Activated CD4-positive, CD25-positive, alpha-beta regulatory T cell treated with anti-CD3 and anti-CD28 coated beads, Interleukin-2, amount 50 U/mL, for 24 hours (primary cell): ENCODE measurements at regions not wholly inside any gene's neighbourhood (a gene's known extent, or its start where the extent isn't known, plus 50 kb on each side); places are given as distances from the start of the nearest gene placed in this dataset.

Experiments
- ATAC-seq, 2 donors: fragments of 150-1000 bp; cut with Tn5 transposase; one replicate each; pipeline ENCODE4 v1.10.0; 2021; ENCODE audit warnings: mild to moderate bottlenecking in 1 of 2, moderate library complexity in 1 of 2

DNA sequence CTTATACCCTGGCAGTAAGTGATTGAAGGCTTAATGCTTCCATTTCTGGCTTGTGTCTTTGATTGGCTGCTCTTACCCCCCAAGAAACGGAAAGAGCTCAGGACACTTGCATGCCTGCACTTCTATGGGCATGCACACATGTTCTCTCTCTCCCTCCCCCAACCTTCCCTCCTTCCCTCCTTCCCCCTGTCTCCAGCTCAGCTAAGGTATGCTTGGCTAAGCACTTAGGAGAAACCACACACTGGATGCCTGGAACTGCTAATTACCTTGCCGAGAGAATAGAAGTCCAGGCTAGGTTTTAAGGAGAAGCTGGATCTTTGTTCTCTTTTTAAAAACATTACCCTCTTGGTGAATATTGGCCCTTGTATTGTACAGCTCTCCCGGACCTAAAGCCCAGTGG is 1072.8 kb upstream of the TMEM132C start:
- no peak for ATAC-seq

DNA sequence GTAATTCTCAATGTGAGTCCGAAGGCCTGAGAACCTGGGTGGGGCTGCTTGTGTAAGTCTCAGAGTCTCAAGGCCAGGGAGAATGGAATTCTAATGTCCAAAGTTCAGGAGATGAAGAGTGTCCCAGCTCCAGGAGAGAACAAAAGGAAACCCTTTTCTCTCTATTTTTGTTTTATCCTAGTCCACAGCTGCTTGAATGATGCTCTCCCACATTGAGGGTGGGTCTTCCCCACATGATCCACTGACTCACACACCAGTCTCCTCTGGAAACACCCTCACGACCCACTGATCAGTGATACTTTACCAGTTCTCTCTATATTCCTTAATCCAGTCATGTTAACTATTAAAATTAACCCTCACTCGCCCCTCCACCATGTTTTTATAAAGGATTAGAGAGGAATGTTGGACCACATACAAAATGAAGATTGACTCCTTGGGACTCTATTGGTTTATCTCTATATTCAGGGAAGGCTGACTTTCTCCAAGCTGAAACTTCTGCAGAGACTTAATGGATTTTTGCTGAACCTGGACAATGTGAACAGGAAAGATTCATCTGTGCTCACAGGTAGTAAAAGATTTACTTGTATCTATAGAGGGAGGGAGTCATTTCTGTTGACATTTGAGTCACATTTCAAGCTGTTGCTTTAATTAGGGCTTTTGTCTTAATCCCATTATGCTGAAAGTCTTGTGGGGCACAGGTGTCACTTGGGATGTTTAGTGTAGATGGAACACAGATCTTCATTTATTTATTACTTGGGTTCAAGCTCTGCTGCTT is 1061.0 kb upstream of the TMEM132C start:
- ATAC-seq: no peak

DNA sequence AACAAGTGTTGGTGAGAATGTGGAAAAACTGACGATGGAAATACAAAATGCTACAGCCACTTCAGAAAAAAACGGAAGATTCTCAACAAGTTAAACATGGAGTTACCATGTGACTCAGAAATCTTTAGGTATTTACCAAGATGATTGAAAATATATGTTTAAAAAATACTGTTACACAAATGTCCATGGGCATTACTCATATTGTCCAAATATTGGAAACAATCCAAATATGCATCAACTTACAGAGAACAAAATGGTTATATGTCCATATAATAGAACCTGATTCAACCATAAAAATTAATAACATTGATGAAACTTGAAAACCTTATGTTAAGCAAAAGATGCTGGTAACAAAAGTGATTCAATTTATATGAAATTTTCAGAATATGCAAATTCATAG is 1057.7 kb upstream of the TMEM132C start:
- ATAC-seq: no peak

DNA sequence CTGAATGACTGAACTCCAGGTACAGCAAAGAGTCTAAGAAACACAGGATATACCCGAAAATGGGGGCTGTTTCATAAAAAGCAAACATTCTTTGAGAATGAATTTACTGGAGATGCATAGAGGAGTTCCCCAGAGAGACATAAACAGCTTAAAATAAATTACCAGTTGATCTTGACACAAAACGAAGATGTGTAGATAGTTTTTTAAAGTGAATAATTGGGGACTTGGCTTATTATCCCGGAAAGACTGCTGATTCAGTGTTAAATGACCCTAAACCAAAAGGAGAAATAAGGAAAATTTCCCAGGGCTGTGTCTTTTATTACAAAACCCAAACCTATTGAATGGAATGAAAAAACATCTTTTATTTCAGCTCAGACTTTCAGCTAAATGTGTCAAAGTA is 1052.8 kb upstream of the TMEM132C start:
- ATAC-seq: no peak

DNA sequence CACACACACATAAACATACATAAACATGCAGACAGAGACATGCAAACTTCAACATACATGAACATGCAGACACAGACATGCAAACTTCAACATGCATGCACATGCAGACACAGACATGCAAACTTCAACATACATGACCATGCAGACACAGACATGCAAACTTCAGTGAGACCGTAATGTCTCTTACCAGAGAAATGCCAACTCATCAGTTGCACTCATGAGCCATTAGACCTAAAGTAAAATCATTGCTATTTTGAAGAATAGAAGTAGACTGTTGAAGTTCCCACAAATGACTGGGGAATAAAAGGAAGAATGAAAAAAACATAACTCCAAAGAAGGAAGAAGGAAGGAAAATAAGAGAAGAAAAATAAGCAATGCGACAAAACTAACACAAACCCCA is 1044.0 kb upstream of the TMEM132C start:
- no peak for ATAC-seq

DNA sequence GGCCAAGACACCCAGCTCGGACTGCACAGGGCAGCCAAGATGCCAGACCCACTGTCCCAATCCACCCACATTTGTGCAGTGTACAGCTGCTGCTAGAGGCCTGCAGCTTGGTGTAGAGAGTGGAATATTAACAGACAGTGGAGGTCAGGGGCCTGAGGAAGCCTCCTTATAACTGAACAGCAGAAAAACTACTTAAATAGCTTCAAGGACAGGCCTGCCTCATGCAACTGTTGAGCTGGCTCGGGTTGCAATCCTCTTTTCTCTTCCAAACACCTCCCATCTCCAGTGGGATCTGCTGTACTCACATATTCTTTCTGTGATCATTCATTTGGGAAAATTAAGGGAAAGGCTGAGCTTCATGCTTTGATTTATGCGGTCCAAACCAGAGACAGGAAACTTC is 1043.2 kb upstream of the TMEM132C start:
- ATAC-seq: no peak

DNA sequence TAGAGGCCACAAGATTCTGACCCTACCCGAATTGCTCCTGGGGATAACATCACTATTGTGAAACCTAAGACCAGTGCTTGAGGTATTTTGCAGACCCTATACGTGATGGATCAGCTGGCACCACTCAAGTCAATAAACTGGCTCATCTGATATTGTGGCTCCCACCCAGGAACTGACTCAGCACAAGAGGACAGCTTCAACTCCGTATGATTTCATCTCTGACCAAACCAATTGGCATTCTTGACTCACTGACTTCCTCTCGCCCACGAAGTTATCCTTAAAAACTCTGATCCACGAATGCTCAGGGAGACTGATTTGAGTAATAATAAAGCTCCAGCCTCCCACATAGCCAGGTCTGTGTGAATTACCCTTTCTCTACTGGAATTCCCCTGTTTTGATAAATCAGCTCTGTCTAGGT is 1036.1 kb upstream of the TMEM132C start:
- ATAC-seq: no peak

DNA sequence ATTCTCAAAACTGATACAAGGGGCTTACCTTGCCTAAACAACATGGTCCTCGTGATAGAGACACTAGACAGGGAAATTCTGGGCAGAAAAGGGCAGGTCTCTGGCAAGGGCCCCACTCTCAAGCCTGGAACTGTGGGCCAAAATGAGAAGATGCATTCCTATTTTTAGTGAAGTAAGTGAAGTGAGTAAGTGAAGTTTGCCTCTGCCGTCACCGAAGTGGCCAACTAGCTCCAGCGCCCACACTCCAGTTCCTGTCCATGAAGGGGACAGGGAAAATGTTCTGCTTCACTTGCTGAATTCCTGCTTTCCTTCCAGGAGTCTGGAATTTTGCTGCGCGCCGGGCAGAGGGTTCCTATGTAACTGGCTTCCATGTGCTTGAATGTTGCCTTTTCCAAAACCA is 1035.6 kb upstream of the TMEM132C start:
- no peak for ATAC-seq

DNA sequence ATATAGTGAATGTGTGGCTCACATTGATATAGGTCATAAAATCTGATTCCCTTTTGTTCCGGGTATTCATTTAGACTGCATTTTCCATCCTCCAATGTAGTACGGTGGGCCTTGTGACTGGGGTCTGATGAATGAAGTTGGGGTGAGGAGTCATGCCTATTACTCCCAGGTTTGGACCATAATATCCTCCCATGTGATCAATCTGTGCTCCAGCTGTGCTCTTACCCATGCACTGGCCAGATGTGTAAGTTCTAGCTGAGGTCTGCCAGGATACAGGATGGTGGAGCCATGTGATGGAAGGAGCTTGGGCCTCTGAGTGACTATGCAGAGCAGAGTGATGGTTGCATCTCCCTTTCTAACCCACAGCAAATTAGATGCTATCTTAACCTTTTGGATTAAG is 1034.0 kb upstream of the TMEM132C start:
- no peak for ATAC-seq

DNA sequence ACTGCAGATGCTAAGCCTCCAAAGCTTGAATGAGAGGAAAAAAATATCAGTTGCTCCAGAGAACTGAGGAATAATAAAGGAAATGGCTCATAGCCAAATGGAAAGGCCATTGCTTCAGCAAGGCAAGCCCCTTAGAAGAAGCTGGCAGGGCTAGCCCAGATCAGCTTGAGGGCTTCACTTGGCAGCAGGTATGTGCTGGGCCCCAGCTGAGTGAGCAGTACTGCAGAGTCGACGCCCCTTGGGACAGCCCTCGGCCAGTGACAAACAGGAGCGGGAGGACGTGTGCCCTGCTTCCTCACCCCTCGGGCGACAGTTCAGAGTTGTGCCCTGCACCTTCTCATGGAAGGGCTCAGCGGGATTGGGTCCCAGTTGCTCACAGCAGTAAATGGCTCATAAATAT is 1031.2 kb upstream of the TMEM132C start:
- ATAC-seq: no peak

DNA sequence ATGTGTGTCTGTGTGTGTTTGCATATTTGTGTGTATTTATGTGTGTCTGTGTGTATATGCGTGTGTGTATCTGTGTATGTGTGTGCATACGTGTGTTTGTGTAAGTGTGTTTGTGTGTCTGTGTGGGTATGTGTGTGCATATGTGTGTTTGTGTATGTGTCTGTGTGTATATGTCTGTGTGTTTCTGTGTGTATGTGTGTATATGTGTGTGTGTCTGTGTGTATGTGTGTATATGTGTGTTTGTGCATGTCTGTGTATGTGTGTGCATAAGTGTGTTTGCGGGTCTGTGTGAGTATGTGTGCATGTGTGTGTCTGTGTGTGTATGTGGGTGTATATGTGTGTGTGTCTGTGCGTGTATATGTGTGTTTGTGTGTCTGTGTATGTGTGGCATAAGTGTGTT is 1030.5 kb upstream of the TMEM132C start:
- ATAC-seq: no peak

DNA sequence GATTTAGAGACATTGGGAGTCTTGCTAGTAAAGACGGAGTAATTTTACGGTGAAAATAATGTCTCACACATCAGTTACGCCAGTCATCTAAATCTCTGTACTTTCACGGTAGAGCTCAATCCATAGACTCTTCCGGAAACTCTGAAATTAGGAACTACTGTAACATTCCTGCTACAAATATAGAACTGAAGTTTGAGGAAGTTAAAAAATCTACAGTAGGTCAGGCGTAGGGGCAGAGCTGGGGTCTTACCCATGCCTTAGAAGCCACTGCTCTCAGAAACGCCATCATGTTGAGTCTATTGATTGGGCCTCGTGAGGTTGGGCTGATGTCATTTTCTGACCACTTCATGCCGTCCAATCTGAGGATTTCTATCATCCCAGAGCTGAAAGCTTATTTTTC is 1029.8 kb upstream of the TMEM132C start:
- ATAC-seq: no peak

DNA sequence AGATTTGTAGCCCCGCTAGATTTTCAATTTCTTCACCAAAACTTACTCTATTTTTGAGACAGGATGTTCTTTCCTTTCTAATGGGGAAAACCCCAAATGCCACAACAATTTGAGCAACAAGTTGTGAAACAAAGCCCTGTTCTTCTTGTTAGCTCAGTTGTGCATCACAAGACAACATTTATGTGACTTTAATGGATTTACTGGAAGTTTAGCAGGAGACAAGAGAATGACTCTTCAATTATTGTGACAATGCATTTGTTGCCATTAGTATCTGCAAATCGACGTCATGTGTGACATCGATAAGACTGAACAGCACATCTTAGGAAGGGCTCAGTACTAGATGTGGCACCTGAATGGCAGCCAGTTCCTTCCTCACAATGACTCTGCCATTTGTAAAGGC is 1028.9 kb upstream of the TMEM132C start:
- ATAC-seq: no peak

DNA sequence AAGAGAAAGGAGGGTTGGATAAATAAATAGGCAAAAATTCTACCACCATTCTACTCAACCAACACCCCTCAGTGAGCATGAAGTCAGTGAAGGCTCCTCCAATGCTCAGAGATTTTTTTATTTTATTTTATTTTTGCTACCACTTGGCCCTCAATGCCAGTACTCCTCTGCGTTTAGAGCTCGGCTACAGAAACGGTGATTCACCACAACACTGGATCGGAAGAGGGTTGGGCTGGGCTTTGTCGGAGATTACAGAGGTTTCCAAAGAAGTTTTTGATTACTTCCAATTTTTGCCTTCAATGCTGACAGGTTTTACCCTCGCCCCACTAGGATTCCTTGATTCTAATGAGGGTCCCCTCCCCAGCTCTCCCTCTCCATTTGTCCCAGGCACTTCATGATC is 1027.2 kb upstream of the TMEM132C start:
- no peak for ATAC-seq

DNA sequence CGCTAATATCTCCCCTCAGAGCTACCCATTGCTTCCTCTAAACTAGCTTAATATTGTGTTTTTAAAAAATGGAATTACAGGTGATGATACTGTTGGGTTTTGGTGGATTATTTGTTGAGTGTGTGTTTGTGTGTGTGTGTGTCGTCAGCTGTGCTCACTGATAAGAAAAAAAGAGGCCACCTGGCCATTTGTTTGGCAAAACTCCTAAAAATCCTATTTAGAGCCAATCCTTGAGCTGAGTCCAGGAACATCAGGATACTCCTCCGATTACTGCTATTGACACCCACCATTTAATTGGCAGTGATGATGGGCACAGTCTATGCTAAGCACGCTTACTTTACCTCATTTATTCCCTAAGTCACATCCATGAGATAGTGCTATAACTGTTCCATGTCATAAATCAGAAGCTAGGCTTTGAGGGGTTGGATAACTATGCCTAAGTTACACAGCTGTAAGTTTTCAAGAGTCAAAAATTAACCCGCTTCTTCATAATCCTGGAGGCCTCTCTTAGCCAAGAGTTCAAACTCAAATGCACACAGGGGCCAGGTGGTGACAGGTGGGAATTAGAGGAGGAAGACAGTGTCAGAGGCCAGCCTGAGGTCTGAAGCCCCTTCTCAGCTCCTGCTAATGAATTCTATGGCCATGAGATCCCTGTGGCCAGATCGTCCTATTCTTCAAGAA is 1026.6 kb upstream of the TMEM132C start:
- no peak for ATAC-seq

DNA sequence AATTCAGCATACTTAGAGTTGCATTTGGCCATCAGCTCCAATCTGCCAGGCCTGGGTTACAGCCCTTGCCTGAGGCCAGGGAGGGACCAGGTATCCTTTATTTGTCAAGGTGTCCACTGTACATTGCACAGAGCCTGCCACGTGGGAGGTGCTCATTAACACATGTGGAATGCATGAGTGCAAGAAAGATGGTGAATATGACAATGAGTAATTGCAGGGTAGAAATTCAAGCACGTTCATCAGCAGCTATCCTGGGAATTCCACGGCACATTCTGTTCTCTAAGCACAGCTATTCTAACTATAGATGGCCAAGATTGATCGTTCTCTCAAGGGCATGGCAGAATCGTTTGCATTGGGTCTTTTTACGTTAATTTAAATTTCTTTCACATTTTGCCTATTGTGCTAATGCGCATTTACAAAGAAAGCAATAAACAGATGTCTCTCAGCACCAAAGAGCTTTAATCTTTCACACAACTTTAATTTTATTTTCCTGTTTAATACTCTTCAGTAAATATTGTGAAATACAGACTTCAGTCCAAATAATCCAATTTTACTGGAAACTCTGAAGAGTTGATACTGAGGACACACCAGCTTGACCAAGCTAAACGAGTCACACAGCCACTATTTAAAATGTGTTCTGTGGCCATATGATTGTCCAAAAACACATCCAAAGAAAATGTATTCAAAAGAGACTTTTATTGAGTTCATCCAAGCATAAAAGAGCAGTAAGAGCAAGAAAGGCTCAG is 1025.7 kb upstream of the TMEM132C start:
- no peak for ATAC-seq

DNA sequence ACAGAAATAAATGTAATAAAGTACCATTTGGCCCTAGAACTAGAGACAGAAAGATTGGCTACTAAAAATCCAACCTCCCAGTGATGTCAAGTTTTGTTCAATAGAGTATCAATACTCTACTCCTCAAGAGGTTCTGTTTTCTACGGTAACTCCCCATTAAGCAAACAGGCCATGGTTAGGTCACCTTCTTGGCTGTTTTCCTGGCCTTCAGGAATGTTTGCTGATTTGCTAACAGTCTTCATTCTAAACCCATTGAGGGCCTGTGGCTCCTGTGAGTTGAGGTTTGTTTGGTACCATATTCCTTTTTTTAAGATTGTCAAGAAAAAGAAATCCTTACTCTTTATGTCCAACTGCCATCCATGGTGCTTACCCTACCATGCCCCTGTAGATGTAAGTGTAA is 1022.0 kb upstream of the TMEM132C start:
- no peak for ATAC-seq

DNA sequence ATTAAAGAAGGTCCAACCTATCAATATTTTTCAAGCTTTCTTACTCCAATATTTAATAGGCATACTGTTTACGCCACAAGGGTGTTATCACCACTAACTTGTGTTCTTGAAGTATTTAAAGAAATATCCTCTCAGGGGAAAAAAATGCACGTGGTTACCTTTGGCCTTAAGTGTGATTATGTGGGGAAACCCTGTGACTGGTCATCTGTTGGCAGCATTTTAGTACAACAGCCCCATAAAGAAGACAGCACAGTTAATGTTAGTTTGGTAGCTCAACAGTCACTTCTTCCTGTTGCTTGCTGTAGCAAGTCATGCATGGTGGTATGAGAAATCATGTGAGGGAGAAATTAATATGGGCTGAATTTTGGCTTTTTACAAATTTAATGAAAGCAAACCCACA is 1021.5 kb upstream of the TMEM132C start:
- ATAC-seq: no peak

DNA sequence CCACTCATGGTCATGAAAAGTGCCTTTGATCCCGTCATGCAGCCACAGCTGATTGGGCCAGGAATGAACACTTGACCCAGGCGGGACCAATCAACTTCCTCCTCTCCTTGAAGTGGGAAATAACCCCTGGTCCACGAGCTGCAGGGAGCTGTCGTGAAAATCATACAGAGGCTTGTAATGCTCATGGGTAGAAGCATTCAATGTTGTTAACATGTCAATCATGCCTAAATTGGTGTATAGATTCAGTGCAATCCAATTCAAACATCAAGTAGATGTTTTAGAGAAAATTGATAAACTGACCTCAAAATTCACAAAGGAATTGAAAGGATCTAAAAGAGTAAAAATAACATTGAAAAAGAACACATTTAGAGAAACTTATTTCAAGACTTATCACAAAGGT is 1019.0 kb upstream of the TMEM132C start:
- no peak for ATAC-seq

DNA sequence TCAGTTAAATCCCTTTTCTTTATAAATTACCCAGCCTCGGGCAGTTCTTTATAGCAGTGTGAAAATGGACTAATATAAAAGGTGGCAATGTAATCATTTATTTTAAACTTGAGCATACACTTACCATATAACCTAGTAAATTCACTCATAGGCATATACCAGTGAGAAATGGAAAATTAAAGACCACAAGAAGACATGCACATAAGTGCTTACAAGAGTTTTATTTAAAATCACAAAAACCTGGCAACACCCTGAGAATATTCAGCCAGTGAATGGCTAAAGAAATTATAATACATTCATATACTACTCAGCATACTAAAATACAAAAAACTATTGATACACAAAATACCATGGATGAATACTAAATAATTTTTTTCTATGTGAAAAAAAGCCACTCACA is 1017.5 kb upstream of the TMEM132C start:
- ATAC-seq: no peak

DNA sequence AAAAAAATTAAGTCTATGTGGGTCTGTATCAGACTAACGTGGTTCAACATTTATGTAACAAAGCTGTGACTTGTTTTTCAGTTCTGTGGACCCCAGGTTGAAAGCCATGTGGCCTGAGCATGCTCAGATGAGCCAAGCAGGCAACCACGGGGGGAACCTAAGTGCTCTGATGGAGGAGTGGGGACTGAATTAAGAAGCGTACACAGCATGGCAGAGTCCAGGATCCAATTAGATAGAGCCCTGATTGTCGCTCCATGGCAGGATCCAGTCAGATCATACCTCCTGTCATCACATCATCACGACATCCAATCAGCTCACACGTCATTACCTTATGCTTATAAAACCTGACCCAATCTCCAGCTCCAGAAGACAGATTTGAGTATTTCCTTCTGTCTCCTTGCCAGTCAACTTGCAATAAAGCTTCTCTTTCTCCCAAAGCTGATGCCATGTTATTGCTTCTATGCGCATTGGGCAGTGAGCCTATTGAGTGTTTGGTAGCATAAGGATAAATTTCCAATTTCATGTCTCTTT is 1013.1 kb upstream of the TMEM132C start:
- no peak for ATAC-seq

DNA sequence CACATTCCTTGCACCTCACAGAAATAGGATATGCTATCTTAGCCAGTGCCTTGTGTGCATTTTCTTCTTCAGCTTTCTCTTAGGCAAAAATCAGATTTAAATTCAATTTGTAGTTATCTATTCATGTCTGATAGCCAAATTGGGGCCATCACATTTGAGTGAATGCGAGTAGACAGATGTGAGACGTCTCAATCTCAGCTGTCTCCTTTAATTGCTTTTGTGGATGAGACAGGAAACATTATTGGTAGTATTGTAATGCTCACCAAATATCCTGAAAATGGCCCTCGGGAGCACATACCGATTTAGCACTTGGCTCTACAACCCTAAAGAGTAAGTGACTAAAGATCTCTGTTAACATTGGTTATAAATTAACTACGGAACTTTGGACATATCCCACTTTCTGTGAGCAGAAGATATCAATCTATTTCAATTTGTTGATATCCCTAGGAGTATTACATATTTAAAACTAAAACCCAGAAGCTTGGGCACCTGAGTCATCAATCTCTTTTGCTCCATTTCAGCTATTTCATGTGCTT is 1012.5 kb upstream of the TMEM132C start:
- no peak for ATAC-seq

DNA sequence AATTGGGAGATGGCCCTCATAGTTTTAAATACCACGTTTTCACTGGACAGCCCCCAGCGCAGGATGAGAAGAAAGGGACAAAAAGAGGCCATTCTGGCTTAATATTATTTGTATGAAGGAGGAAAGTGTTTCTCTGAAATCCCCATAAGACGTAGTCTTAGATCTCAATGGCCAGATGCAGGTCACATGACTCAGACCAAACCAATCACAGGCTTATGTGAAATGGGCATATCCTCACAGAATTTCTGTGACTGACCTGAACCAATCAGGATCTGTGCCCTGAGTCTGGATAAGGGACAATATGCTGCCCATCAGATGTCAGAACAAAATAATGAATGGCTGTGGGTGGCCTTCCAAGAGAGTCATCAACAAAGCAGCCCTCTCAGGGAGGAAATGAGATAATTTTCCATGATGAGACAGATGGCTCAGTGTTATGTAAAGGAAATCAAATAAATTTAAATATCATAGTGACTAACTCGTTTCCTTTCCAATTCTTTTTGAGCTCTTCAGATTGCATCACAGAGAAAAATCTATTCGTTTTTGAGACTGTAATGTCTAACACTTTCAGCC is 1009.5 kb upstream of the TMEM132C start:
- no peak for ATAC-seq
